Ascending aorta (tissue), 2 donors: ENCODE measurements at regions not wholly inside any gene's neighbourhood (a gene's known extent, or its start where the extent isn't known, plus 50 kb on each side); places are given as distances from the start of the nearest gene placed in this dataset.

ENCODE experiments used
- DNase-seq, 2 donors: peaks; one replicate each; pipeline ENCODE4 v3.0.0-alpha.2; 2019; ENCODE audit warnings: low spot score in 2 of 2
- H3K27ac ChIP-seq, 2 donors: fragments of 200-600 bp; sonication (generic); one replicate each; pipeline ENCODE4 v1.5.1; 2016 to 2017; ENCODE audit warnings: mild to moderate bottlenecking in 1 of 2
- H3K27me3 ChIP-seq: fragments of 200-600 bp; sonication (generic); one replicate; pipeline ENCODE4 v1.5.1; 2017
- H3K36me3 ChIP-seq, 2 donors: fragments of 200-600 bp; sonication (generic); one replicate each; pipeline ENCODE4 v1.5.1; 2016
- H3K4me1 ChIP-seq, 2 donors: fragments of 200-600 bp; sonication (generic); one replicate each; pipeline ENCODE4 v1.5.1; 2016 to 2017; ENCODE audit warnings: mild to moderate bottlenecking in 1 of 2
- H3K4me3 ChIP-seq, 2 donors: fragments of 200-600 bp; sonication (generic); one replicate each; pipeline ENCODE4 v1.5.1; 2016 to 2017; ENCODE audit warnings: mild to moderate bottlenecking in 1 of 2
- H3K9me3 ChIP-seq, 2 donors: fragments of 200-600 bp; sonication (generic); one replicate each; pipeline ENCODE4 v1.5.1; 2016
- CTCF ChIP-seq, 3 experiments: fragments of 200-600 bp in 2 of 3; fragments of 450-650 bp in 1 of 3; sonication (generic) in 2 of 3; IDR thresholded peaks; one replicate each; pipeline ENCODE4 v1.5.1; 2016 to 2019; ENCODE audit warnings: antibody characterized with exemption in 3 of 3, mild to moderate bottlenecking in 1 of 3, moderate library complexity in 1 of 3
- intact Hi-C: fragments of 100-400 bp; cut with DNase I; formaldehyde crosslinking; loops from one replicate; pipeline ENCODE4 v1.15.1; 2023

GRCh38 chr4:52249581-52249980 lies 198.5 kb downstream of the SPATA18 start:
- H3K27me3 ChIP-seq: no peaks in the 10 kb centered on the region
- H3K4me1 ChIP-seq: peaks cover 0 to 12% of the 10 kb centered on the region in 2 donors
- intact Hi-C loops: no loop called here
- no peak for DNase-seq
- no peaks in the 10 kb centered on the region for H3K36me3 ChIP-seq
- H3K9me3 ChIP-seq: no peaks in the 10 kb centered on the region
- no peak overlapping the region for H3K4me3 ChIP-seq
- no peak overlapping the region for H3K27ac ChIP-seq
- no peak for TF ChIP-seq CTCF (IDR thresholded peaks at IDR 0.05)

GRCh38 chr4:52250154-52250553 lies 199.1 kb downstream of the SPATA18 start:
- Histone ChIP-seq H3K4me3 (no peak overlapping the region), H3K36me3 (no peaks in the 10 kb centered on the region), H3K4me1 (peaks cover 0 to 12% of the 10 kb centered on the region in 2 donors), H3K27ac (no peak overlapping the region), H3K9me3 (no peaks in the 10 kb centered on the region), H3K27me3 (no peaks in the 10 kb centered on the region)
- intact Hi-C loops: loop anchor here (5.0 kb wide), 1 partner anchor 457 kb away; no protein-coding TSS in a partner anchor
- DNase-seq: peak; percentile 29 to 85
- no peak for TF ChIP-seq CTCF (IDR thresholded peaks at IDR 0.05)

- intact Hi-C loops: loop anchor here (5.0 kb wide), 1 partner anchor 455 kb away; no protein-coding TSS in a partner anchor
- Histone ChIP-seq H3K9me3 (no peaks in the 10 kb centered on the region), H3K4me1 (peaks cover 0 to 12% of the 10 kb centered on the region in 2 donors), H3K4me3 (no peak overlapping the region), H3K27ac (no peak overlapping the region), H3K36me3 (no peaks in the 10 kb centered on the region), H3K27me3 (no peaks in the 10 kb centered on the region)
- no peak for TF ChIP-seq CTCF (IDR thresholded peaks at IDR 0.05)
- no peak for DNase-seq
These were observed 200.8 kb downstream of the SPATA18 start for GRCh38 chr4:52251864-52252263.

- Histone ChIP-seq H3K4me3 (no peak overlapping the region), H3K9me3 (no peaks in the 10 kb centered on the region), H3K36me3 (no peaks in the 10 kb centered on the region), H3K4me1 (peaks cover 0 to 12% of the 10 kb centered on the region in 2 donors), H3K27me3 (no peaks in the 10 kb centered on the region), H3K27ac (no peak overlapping the region)
- intact Hi-C loops: loop anchor here (5.0 kb wide), 1 partner anchor 454 kb away; no protein-coding TSS in a partner anchor
- no peak for TF ChIP-seq CTCF (IDR thresholded peaks at IDR 0.05)
- DNase-seq: no peak
These were observed 201.9 kb downstream of the SPATA18 start for GRCh38 chr4:52253025-52253424.

GRCh38 chr4:52256522-52256921 lies 205.4 kb downstream of the SPATA18 start:
- no peak overlapping the region for H3K27ac ChIP-seq
- peaks cover 0 to 16% of the 10 kb centered on the region in 2 donors for H3K4me1 ChIP-seq
- H3K36me3 ChIP-seq: no peaks in the 10 kb centered on the region
- intact Hi-C loops: no loop called here
- H3K27me3 ChIP-seq: no peaks in the 10 kb centered on the region
- no peak for DNase-seq
- TF ChIP-seq CTCF (IDR thresholded peaks at IDR 0.05): no peak
- no peak overlapping the region for H3K4me3 ChIP-seq
- H3K9me3 ChIP-seq: no peaks in the 10 kb centered on the region

- no peaks in the 10 kb centered on the region for H3K9me3 ChIP-seq
- H3K36me3 ChIP-seq: no peaks in the 10 kb centered on the region
- peak overlapping the region; percentile 42 to 64 for H3K27ac ChIP-seq
- no peak for TF ChIP-seq CTCF (IDR thresholded peaks at IDR 0.05)
- intact Hi-C loops: no loop called here
- H3K4me3 ChIP-seq: no peak overlapping the region
- no peaks in the 10 kb centered on the region for H3K27me3 ChIP-seq
- H3K4me1 ChIP-seq: peaks cover 0 to 21% of the 10 kb centered on the region in 2 donors
- no peak for DNase-seq
These were observed 208.9 kb downstream of the SPATA18 start for GRCh38 chr4:52259978-52260377.
